Upper lobe of left lung (tissue), 6 donors: ENCODE measurements at regions not wholly inside any gene's neighbourhood (a gene's known extent, or its start where the extent isn't known, plus 50 kb on each side); places are given as distances from the start of the nearest gene placed in this dataset.
"Not testable (repeated sequence)": the region's sequence is repeated elsewhere in the genome, so short reads cannot be mapped to it uniquely, and the experiment has no call there.

Source experiments
- ATAC-seq, 2 donors: fragments of 200-7000 bp; cut with Tn5 transposase; one replicate each; pipeline ENCODE4 v1.9.1; 2022; ENCODE audit warnings: mild to moderate bottlenecking in 2 of 2, moderate library complexity in 2 of 2; ENCODE audit not compliant: low FRiP score in 2 of 2
- DNase-seq, 2 donors: peaks; one replicate each; pipeline ENCODE4 v3.0.0-alpha.2; 2019 to 2020
- H3K27ac ChIP-seq, 4 donors: fragments of 200-600 bp; sonication (generic); one replicate each; pipeline ENCODE4 v1.5.1; 2016 to 2019
- H3K27me3 ChIP-seq, 4 donors: fragments of 200-600 bp; sonication (generic); one replicate each; pipeline ENCODE4 v1.5.1; 2017 to 2019
- H3K36me3 ChIP-seq, 4 donors: fragments of 200-600 bp; sonication (generic); one replicate each; pipeline ENCODE4 v1.5.1; 2016 to 2019
- H3K4me1 ChIP-seq, 4 donors: fragments of 200-600 bp; sonication (generic); one replicate each; pipeline ENCODE4 v1.5.1; 2018 to 2019
- H3K4me3 ChIP-seq, 4 donors: fragments of 200-600 bp; sonication (generic); one replicate each; pipeline ENCODE4 v1.5.1; 2017 to 2019; ENCODE audit warnings: mild to moderate bottlenecking in 2 of 4, moderate library complexity in 1 of 4
- H3K9me3 ChIP-seq, 4 donors: fragments of 200-600 bp; sonication (generic); one replicate each; pipeline ENCODE4 v1.5.1; 2018 to 2019
- CTCF ChIP-seq, 6 experiments: fragments of 450-650 bp in 4 of 6; fragments of 200-600 bp in 2 of 6; sonication (generic) in 2 of 6; IDR thresholded peaks; one replicate each; pipeline ENCODE4 v1.5.1; 2016 to 2019; ENCODE audit warnings: antibody characterized with exemption in 6 of 6
- EP300 ChIP-seq, 4 donors: sonication (generic); formaldehyde crosslinking; IDR thresholded peaks; one replicate each; pipeline ENCODE4 v1.5.1; 2017; ENCODE audit warnings: antibody characterized with exemption in 4 of 4, control low read depth in 2 of 4
- POLR2A ChIP-seq, 4 donors: fragments of 450-650 bp; IDR thresholded peaks; one replicate each; pipeline ENCODE4 v1.5.1; 2016 to 2017; ENCODE audit warnings: antibody characterized with exemption in 4 of 4, mild to moderate bottlenecking in 2 of 4
- POLR2AphosphoS5 ChIP-seq, 2 donors: sonication (generic); formaldehyde crosslinking; IDR thresholded peaks; one replicate each; pipeline ENCODE4 v1.5.1; 2017; ENCODE audit warnings: antibody characterized with exemption in 2 of 2
- WGBS, 2 donors: methylation state at CpG; one replicate each; pipeline ENCODE4 v1.1.5; 2017 to 2018; 5-methylcytosine and 5-hydroxymethylcytosine counted together
- donor health status: DM: no; HTN: no; CAD: no; lungs with moderate emphysema.
- donor health status: DM: no; HTN: yes; CAD: no; lungs with severe emphysema.

GRCh38 chr1:60877376-60877775 is 205.0 kb upstream of the NFIA start:
- no peaks in the 10 kb centered on the region for H3K36me3 ChIP-seq
- no peaks in the 10 kb centered on the region for H3K9me3 ChIP-seq
- H3K27me3 ChIP-seq: no peaks in the 10 kb centered on the region
- ATAC-seq (no peak), DNase-seq (no peak)
- no peak overlapping the region for H3K27ac ChIP-seq
- no peaks in the 10 kb centered on the region for H3K4me1 ChIP-seq
- TF ChIP-seq POLR2AphosphoS5 (IDR thresholded peaks at IDR 0.05) (no peak), EP300 (IDR thresholded peaks at IDR 0.05) (no peak), CTCF (IDR thresholded peaks at IDR 0.05) (no peak), POLR2A (IDR thresholded peaks at IDR 0.05) (no peak)
- WGBS, 2 donors: 91 to 94% methylated on average over 6 of the region's 6 CpGs
- no peak overlapping the region for H3K4me3 ChIP-seq

GRCh38 chr1:60876952-60877351 is 205.4 kb upstream of the NFIA start:
- no peak overlapping the region for H3K27ac ChIP-seq
- WGBS, 2 donors: 75 to 79% methylated on average over 1 of the region's 1 CpG
- no peak for ATAC-seq
- no peak overlapping the region for H3K4me3 ChIP-seq
- no peaks in the 10 kb centered on the region for H3K36me3 ChIP-seq
- H3K4me1 ChIP-seq: no peaks in the 10 kb centered on the region
- no peak for DNase-seq
- H3K27me3 ChIP-seq: no peaks in the 10 kb centered on the region
- H3K9me3 ChIP-seq: no peaks in the 10 kb centered on the region
- no peak for TF ChIP-seq POLR2AphosphoS5 (IDR thresholded peaks at IDR 0.05)
- TF ChIP-seq CTCF (IDR thresholded peaks at IDR 0.05): no peak
- no peak for TF ChIP-seq POLR2A (IDR thresholded peaks at IDR 0.05)
- TF ChIP-seq EP300 (IDR thresholded peaks at IDR 0.05): no peak

GRCh38 chr1:60875138-60875537 is 207.2 kb upstream of the NFIA start:
- no peaks in the 10 kb centered on the region for H3K9me3 ChIP-seq
- H3K27me3 ChIP-seq: no peaks in the 10 kb centered on the region
- no peaks in the 10 kb centered on the region for H3K4me1 ChIP-seq
- TF ChIP-seq EP300 (IDR thresholded peaks at IDR 0.05) (no peak), CTCF (IDR thresholded peaks at IDR 0.05) (no peak), POLR2AphosphoS5 (IDR thresholded peaks at IDR 0.05) (no peak), POLR2A (IDR thresholded peaks at IDR 0.05) (no peak)
- H3K27ac ChIP-seq: no peak overlapping the region
- DNase-seq (no peak), ATAC-seq (peak in 1 of 2 donors; percentile 14)
- no peaks in the 10 kb centered on the region for H3K36me3 ChIP-seq
- no peak overlapping the region for H3K4me3 ChIP-seq
- WGBS, 2 donors: 88 to 89% methylated on average over 1 of the region's 1 CpG

- TF ChIP-seq CTCF (IDR thresholded peaks at IDR 0.05) (no peak), POLR2A (IDR thresholded peaks at IDR 0.05) (no peak), POLR2AphosphoS5 (IDR thresholded peaks at IDR 0.05) (no peak), EP300 (IDR thresholded peaks at IDR 0.05) (no peak)
- no peaks in the 10 kb centered on the region for H3K27me3 ChIP-seq
- DNase-seq: no peak
- H3K9me3 ChIP-seq: no peaks in the 10 kb centered on the region
- no peak for ATAC-seq
- 90 to 95% methylated on average over 4 of the region's 4 CpGs for WGBS, 2 donors
- H3K36me3 ChIP-seq: no peaks in the 10 kb centered on the region
- H3K4me3 ChIP-seq: no peak overlapping the region
- H3K4me1 ChIP-seq: no peaks in the 10 kb centered on the region
- H3K27ac ChIP-seq: no peak overlapping the region
Observed at GRCh38 chr1:60874718-60875117, 207.6 kb upstream of the NFIA start.

DNA sequence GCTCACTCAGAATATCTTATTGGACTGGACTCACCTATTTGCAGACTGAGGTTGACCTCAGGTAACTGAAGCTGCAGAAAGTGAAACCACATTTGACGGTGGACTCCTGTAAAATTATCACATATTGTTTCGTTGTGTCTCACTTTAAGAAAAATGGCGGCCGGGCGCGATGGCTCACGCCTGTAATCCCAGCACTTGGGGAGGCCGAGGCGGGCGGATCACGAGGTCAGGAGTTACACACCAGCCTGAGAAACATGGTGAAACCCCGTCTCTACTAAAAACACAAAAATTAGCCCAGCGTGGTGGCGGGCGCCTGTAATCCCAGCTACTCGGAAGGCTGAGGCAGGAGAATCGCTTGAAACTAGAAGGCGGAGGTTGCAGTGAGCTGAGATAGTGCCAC is 209.0 kb upstream of the NFIA start:
- H3K27me3 ChIP-seq, H3K36me3 ChIP-seq, H3K9me3 ChIP-seq, H3K4me1 ChIP-seq, ATAC-seq, H3K4me3 ChIP-seq, H3K27ac ChIP-seq: not testable (repeated sequence)
- 97 to 98% methylated on average over 17 to 18 of the region's 18 CpGs for WGBS, 2 donors
- DNase-seq: peak in 1 of 2 donors; percentile 55
